ENCODE measurements at regions not wholly inside any gene's neighbourhood (a gene's known extent, or its start where the extent isn't known, plus 50 kb on each side); places are given as distances from the start of the nearest gene placed in this dataset.

GRCh38 chr2:53477517-53477916, 290.1 kb upstream of the CHAC2 start:
- TF ChIP-seq CTCF (IDR thresholded peaks at IDR 0.05): no peak
- TF ChIP-seq POLR2A (IDR thresholded peaks at IDR 0.05): no peak

Measured in transverse colon (tissue), 3 donors.